GM12873 (cell line): ENCODE measurements at regions not wholly inside any gene's neighbourhood (a gene's known extent, or its start where the extent isn't known, plus 50 kb on each side); places are given as distances from the start of the nearest gene placed in this dataset.

ENCODE experiments used
- CTCF ChIP-seq: IDR thresholded peaks from 2 replicates; pipeline ENCODE4 v1.5.1; 2012; ENCODE audit warnings: low read depth, mild to moderate bottlenecking, moderate library complexity, low read length, control low read depth; ENCODE audit not compliant: insufficient read depth; ENCODE audit errors: missing control alignments

- TF ChIP-seq CTCF, result no peak
Measured at GRCh38 chr20:51169813-51170212, 146.9 kb upstream of the KCNG1 start.

GRCh38 chr20:51166489-51166888, 143.6 kb upstream of the KCNG1 start:
- TF ChIP-seq CTCF, result no peak

GRCh38 chr20:51165131-51165530, 142.2 kb upstream of the KCNG1 start:
- no peak for TF ChIP-seq CTCF

GRCh38 chr20:51164731-51165130, 141.8 kb upstream of the KCNG1 start:
- no peak for TF ChIP-seq CTCF

- no peak for TF ChIP-seq CTCF
Measured at GRCh38 chr20:51163996-51164600, 141.2 kb upstream of the KCNG1 start.

GRCh38 chr20:51162015-51162414, 139.1 kb upstream of the KCNG1 start:
- no peak for TF ChIP-seq CTCF

- TF ChIP-seq CTCF, result no peak
Measured at GRCh38 chr20:51160821-51161220, 137.9 kb upstream of the KCNG1 start.
